Epithelial cell of esophagus (primary cell): ENCODE measurements at regions not wholly inside any gene's neighbourhood (a gene's known extent, or its start where the extent isn't known, plus 50 kb on each side); places are given as distances from the start of the nearest gene placed in this dataset.

ENCODE experiments used
- DNase-seq: peaks from one replicate; pipeline ENCODE4 v3.0.0; 2010; ENCODE audit warnings: low read depth
- H3K4me3 ChIP-seq: 2 replicates; pipeline ENCODE4 v1.5.1; 2011; ENCODE audit warnings: mild to moderate bottlenecking, low read length, control low read depth
- TF ChIP-seq, protein P1 (sequence below): IDR thresholded peaks from 2 replicates; pipeline ENCODE4 v1.5.1; 2011; ENCODE audit warnings: low read depth, mild to moderate bottlenecking, low read length, control low read depth, inconsistent platforms; ENCODE audit not compliant: insufficient read depth; ENCODE audit errors: missing control alignments

DNA sequence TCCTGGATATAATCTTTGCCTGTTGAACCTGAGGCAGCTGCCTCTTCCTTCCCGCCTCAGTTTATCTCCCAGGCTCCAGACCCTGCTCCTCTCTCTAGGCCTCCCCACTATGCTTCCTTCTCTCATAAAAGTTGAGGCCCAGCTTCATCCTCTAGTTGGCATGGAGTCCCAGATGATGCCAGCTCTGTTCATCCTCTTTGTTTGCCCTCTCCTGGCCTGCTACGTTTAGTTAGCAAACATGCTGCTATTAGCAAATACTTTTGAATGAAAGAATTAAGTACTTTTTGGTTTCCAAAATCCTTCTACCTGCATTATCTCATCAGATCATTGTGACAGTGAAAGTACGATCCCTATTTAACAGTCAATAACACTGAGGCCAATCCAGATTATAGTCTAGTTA is 472.5 kb downstream of the COG6 start:
- H3K4me3 ChIP-seq, result no peak overlapping the region

DNA sequence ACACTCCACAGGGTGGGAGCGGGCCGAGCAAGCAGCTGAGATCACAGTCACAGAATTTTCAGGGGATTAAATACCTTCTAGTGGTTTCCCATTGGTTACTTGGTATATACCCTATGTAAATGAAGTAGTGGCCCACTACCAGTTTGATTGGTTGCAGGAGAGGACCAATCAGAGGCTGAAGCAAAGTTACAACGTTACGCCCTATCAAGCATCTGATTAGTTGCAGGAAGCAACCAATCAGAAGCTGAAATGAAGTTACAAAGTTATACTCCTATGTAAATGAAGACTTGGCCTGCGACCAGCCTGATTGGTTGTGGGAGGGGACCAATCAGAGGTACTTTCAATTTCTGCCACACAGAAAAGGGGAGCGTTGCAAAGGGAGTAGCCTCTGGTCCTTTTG is 474.0 kb downstream of the COG6 start:
- TF ChIP-seq, protein P1, sequence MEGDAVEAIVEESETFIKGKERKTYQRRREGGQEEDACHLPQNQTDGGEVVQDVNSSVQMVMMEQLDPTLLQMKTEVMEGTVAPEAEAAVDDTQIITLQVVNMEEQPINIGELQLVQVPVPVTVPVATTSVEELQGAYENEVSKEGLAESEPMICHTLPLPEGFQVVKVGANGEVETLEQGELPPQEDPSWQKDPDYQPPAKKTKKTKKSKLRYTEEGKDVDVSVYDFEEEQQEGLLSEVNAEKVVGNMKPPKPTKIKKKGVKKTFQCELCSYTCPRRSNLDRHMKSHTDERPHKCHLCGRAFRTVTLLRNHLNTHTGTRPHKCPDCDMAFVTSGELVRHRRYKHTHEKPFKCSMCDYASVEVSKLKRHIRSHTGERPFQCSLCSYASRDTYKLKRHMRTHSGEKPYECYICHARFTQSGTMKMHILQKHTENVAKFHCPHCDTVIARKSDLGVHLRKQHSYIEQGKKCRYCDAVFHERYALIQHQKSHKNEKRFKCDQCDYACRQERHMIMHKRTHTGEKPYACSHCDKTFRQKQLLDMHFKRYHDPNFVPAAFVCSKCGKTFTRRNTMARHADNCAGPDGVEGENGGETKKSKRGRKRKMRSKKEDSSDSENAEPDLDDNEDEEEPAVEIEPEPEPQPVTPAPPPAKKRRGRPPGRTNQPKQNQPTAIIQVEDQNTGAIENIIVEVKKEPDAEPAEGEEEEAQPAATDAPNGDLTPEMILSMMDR, result no peak
- H3K4me3 ChIP-seq, result no peak overlapping the region
- DNase-seq, result no peak

More for the DNA sequence above, 472.5 kb downstream of the COG6 start:
- DNase-seq, result no peak
- TF ChIP-seq, protein P1, result no peak

DNA sequence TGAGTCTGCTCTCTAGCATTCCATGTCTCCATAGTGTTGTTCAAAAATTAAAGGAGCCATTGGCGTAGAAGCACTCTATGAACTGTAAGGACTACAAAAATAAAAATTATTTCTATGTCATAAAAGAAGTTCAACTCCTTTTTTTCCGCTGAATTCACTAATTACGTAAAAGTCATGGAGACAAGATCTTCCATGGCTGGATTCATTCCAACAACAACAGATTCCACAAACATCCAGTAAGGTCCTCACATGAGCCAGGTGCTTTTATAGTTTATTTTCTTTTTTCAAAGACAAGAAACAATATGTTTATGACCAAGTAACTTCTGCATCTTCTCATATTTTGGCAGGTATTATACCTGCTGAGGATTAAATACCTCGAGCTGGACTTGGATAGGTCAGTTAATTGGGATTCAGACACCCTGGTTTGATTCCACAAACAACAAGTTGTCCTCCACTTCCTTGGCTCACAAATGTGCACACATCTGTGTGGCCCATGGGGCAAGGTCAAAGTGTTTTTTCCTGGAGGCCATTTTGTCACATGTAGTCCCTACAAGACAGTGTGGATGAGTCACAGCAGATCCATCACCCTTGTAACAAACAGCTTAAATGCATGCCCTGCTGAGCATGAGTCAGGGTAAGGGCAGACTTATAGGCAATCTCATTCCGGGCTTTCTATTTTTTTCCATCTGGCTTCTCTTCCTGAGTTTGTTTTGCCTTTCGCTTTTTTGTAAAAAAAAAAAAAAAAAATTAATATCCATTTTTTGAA is 475.6 kb downstream of the COG6 start:
- no peak overlapping the region for H3K4me3 ChIP-seq
- TF ChIP-seq, protein P1, result no peak
- peak; percentile 86 for DNase-seq

DNA sequence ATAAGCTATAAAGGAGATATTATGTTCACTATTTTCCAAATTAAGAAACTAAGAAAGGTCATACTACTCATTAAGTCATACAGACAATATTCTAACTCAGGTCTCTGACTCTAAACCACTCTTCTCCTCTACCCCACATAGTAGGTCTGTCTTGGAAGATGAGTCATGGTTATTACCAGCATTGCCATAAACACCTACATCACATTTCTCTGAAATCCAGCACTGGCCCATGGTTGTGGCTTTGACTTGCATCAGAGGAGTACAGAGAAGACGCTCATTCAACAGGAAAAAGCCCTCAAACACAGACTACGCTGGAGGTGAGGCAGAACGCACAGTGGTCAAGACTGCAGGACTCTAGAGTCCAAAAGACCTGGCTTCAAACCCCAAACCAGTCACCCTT is 476.8 kb downstream of the COG6 start:
- TF ChIP-seq, protein P1, result no peak
- no peak overlapping the region for H3K4me3 ChIP-seq
- no peak for DNase-seq

DNA sequence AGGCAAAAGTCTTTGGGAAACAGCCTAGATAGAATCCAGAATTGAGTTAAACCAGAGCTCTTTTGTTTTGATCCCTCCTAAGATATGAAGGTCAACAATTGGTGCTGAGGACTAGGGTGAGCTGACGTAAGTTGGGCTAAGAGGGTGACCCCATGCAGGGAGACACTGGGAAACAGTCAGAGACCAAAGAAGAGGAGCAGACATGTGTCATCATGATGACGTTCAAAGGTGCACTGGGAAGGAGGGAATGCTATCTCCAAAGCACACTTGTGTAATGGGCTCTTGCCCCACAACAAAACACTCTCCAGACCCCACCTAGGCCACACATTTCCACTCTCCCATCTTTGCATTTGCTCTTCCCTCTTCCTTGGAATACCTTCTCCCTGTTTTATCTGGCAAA is 481.4 kb downstream of the COG6 start:
- TF ChIP-seq, protein P1, result no peak
- H3K4me3 ChIP-seq, result no peak overlapping the region
- no peak for DNase-seq

DNA sequence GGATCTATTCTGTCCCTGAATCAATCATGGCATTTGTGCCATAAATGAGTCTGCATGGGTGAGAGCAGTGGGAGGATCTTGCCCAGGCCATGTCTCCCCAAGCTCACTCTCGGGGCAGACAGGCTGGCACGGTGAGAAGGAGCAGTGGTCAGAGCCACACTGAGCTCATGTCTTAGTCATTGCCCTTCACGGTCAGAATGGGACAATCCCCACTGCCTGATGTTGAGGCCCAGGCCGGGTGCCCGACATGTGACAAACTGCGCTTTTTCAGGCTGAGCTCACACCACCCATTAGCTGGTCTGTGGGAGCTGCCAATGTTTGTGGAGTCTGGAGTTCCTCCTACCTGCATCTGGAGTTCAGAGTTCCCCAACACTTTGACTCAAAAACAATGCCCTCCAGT is 481.9 kb downstream of the COG6 start:
- TF ChIP-seq, protein P1, result no peak
- no peak overlapping the region for H3K4me3 ChIP-seq
- DNase-seq, result no peak
